ENCODE measurements at regions not wholly inside any gene's neighbourhood (a gene's known extent, or its start where the extent isn't known, plus 50 kb on each side); places are given as distances from the start of the nearest gene placed in this dataset.

GRCh38 chr4:81786766-81787165 is 315.1 kb upstream of the RASGEF1B start:
- CTCF ChIA-PET, result no interaction called here
- no peak for ATAC-seq

GRCh38 chr4:81786063-81786763 is 314.5 kb upstream of the RASGEF1B start:
- CTCF ChIA-PET, result no interaction called here
- intact Hi-C loops (cut with micrococcal nuclease; ENCODE audit: unreplicated experiment), result no loop called here
- no peak for TF ChIP-seq CTCF (IDR thresholded peaks at IDR 0.05)
- no peak for TF ChIP-seq TCF7L2 (IDR thresholded peaks at IDR 0.05; ENCODE audit: low read depth, low read length)
- TF ChIP-seq REST (IDR thresholded peaks at IDR 0.05; ENCODE audit: insufficient read depth in 1 of 2, low read depth in 2 of 2, low read length in 1 of 2), result no peak
- no peak for ATAC-seq
- Histone ChIP-seq H3K27ac (ENCODE audit: low read length) (no peak overlapping the region), H3K9me3 (ENCODE audit: control insufficient read depth, insufficient read depth, low read depth, low read length) (no peaks in the 10 kb centered on the region), H3K4me3 (ENCODE audit: low read depth in 2 of 2, low read length in 2 of 2) (no peak overlapping the region), H3K4me1 (ENCODE audit: control insufficient read depth, insufficient read depth, low read length) (no peaks in the 10 kb centered on the region), H3K27me3 (ENCODE audit: control insufficient read depth, insufficient read depth, low read length) (no peaks in the 10 kb centered on the region), H3K36me3 (ENCODE audit: control insufficient read depth, insufficient read depth, low read length) (no peaks in the 10 kb centered on the region)
- no TSS peak for BruUV-seq (replicated peaks)
- in situ Hi-C loops (cut with HindIII; ENCODE audit: low pct_unique_long_range_greater_than_20kb, low sequenced_read_pairs), result no loop called here
- POLR2A ChIA-PET, result no interaction called here
- no peak for DNase-seq (ENCODE audit: low read depth, low spot score)

More at GRCh38 chr4:81786766-81787165, 315.1 kb upstream of the RASGEF1B start:
- Histone ChIP-seq H3K4me1 (ENCODE audit: control insufficient read depth, insufficient read depth, low read length) (no peaks in the 10 kb centered on the region), H3K36me3 (ENCODE audit: control insufficient read depth, insufficient read depth, low read length) (no peaks in the 10 kb centered on the region), H3K27me3 (ENCODE audit: control insufficient read depth, insufficient read depth, low read length) (no peaks in the 10 kb centered on the region), H3K9me3 (ENCODE audit: control insufficient read depth, insufficient read depth, low read depth, low read length) (no peaks in the 10 kb centered on the region), H3K4me3 (ENCODE audit: low read depth in 2 of 2, low read length in 2 of 2) (no peak overlapping the region), H3K27ac (ENCODE audit: low read length) (no peak overlapping the region)
- BruUV-seq (replicated peaks), result no TSS peak
- TF ChIP-seq CTCF (IDR thresholded peaks at IDR 0.05), result no peak
- no peak for TF ChIP-seq SIN3A (IDR thresholded peaks at IDR 0.05; ENCODE audit: borderline replicate concordance, insufficient read depth, low read depth, low read length)
- no peak for TF ChIP-seq POLR2AphosphoS5 (IDR thresholded peaks at IDR 0.05; ENCODE audit: low read depth, low read length)
- TF ChIP-seq TCF7L2 (IDR thresholded peaks at IDR 0.05; ENCODE audit: low read depth, low read length), result no peak
- TF ChIP-seq REST (IDR thresholded peaks at IDR 0.05; ENCODE audit: insufficient read depth in 1 of 2, low read depth in 2 of 2, low read length in 1 of 2), result no peak
- no peak for DNase-seq (ENCODE audit: low read depth, low spot score)
- intact Hi-C loops (cut with micrococcal nuclease; ENCODE audit: unreplicated experiment) (no loop called here), in situ Hi-C loops (cut with HindIII; ENCODE audit: low pct_unique_long_range_greater_than_20kb, low sequenced_read_pairs) (no loop called here)
- POLR2A ChIA-PET, result no interaction called here

Measured in Panc1 (cell line).